Chondrocyte (in vitro differentiated cells): ENCODE measurements at regions not wholly inside any gene's neighbourhood (a gene's known extent, or its start where the extent isn't known, plus 50 kb on each side); places are given as distances from the start of the nearest gene placed in this dataset.
A peak's percentile ranks its signal among the peaks of the same experiment; 100 is the strongest.
"Not testable (repeated sequence)": the region's sequence is repeated elsewhere in the genome, so short reads cannot be mapped to it uniquely, and the experiment has no call there.

ENCODE experiments used
- DNase-seq: peaks from one replicate; pipeline ENCODE4 v3.0.0; 2021; ENCODE audit warnings: mixed read lengths, low spot score
- H3K27ac Mint-ChIP-seq: one replicate; pipeline ENCODE4 v1.8.0; 2021; ENCODE audit warnings: mild to moderate bottlenecking, moderate library complexity, mixed read lengths; ENCODE audit not compliant: unreplicated experiment
- H3K27me3 Mint-ChIP-seq: 2 replicates; pipeline ENCODE4 v1.8.0; 2021; ENCODE audit warnings: low read depth, mixed read lengths
- H3K36me3 Mint-ChIP-seq: 2 replicates; pipeline ENCODE4 v1.8.0; 2021; ENCODE audit warnings: low read depth, mixed read lengths
- H3K4me1 Mint-ChIP-seq: 2 replicates; pipeline ENCODE4 v1.8.0; 2021; ENCODE audit warnings: low read depth, mild to moderate bottlenecking, mixed read lengths
- H3K4me3 Mint-ChIP-seq: one replicate; pipeline ENCODE4 v1.8.0; 2021; ENCODE audit warnings: mild to moderate bottlenecking, moderate library complexity, mixed read lengths; ENCODE audit not compliant: unreplicated experiment
- H3K9me3 Mint-ChIP-seq: 2 replicates; pipeline ENCODE4 v1.8.0; 2021; ENCODE audit warnings: low read depth, mixed read lengths
- CTCF ChIP-seq: fragments of 200-600 bp; sonication (generic); IDR thresholded peaks from 2 replicates; pipeline ENCODE4 v1.5.0; 2021; ENCODE audit warnings: antibody characterized with exemption, mild to moderate bottlenecking, moderate library complexity

- Mint-ChIP-seq H3K9me3 (no peaks in the 10 kb centered on the region), H3K27me3 (peaks cover 3% of the 10 kb centered on the region), H3K36me3 (no peaks in the 10 kb centered on the region), H3K27ac (no peak overlapping the region), H3K4me1 (no peaks in the 10 kb centered on the region), H3K4me3 (no peak overlapping the region)
- DNase-seq = no peak
- TF ChIP-seq CTCF = no peak
Observed at GRCh38 chr7:79770063-79770462, 316.6 kb upstream of the MAGI2 start.

GRCh38 chr7:79767876-79768560, 314.6 kb upstream of the MAGI2 start:
- not testable (repeated sequence) for H3K27me3 Mint-ChIP-seq, H3K27ac Mint-ChIP-seq, H3K4me1 Mint-ChIP-seq, H3K4me3 Mint-ChIP-seq, H3K36me3 Mint-ChIP-seq, H3K9me3 Mint-ChIP-seq
- DNase-seq = peak; percentile 84

GRCh38 chr7:79767192-79767591, 313.7 kb upstream of the MAGI2 start:
- DNase-seq = peak; percentile 10
- not testable (repeated sequence) for H3K4me1 Mint-ChIP-seq, H3K27me3 Mint-ChIP-seq, H3K9me3 Mint-ChIP-seq, H3K4me3 Mint-ChIP-seq, H3K27ac Mint-ChIP-seq, H3K36me3 Mint-ChIP-seq

GRCh38 chr7:79761876-79762429, 308.5 kb upstream of the MAGI2 start:
- Mint-ChIP-seq H3K27me3 (peaks cover 14% of the 10 kb centered on the region), H3K27ac (no peak overlapping the region), H3K4me1 (no peaks in the 10 kb centered on the region), H3K36me3 (no peaks in the 10 kb centered on the region), H3K4me3 (no peak overlapping the region), H3K9me3 (peaks cover 2% of the 10 kb centered on the region)
- no peak for TF ChIP-seq CTCF
- peak; percentile 20 for DNase-seq

- DNase-seq, H3K27ac Mint-ChIP-seq, H3K4me3 Mint-ChIP-seq, H3K4me1 Mint-ChIP-seq, H3K36me3 Mint-ChIP-seq: not testable (repeated sequence)
- Mint-ChIP-seq H3K27me3 (peaks cover 11% of the 10 kb centered on the region), H3K9me3 (peaks cover 26% of the 10 kb centered on the region)
Observed at GRCh38 chr7:79750941-79751340, 297.5 kb upstream of the MAGI2 start.

GRCh38 chr7:79749856-79750255, 296.4 kb upstream of the MAGI2 start:
- Mint-ChIP-seq H3K9me3 (peaks cover 22% of the 10 kb centered on the region), H3K4me1 (no peaks in the 10 kb centered on the region), H3K36me3 (no peaks in the 10 kb centered on the region), H3K4me3 (no peak overlapping the region), H3K27me3 (peaks cover 5% of the 10 kb centered on the region), H3K27ac (no peak overlapping the region)
- DNase-seq = no peak
- no peak for TF ChIP-seq CTCF

GRCh38 chr7:79741684-79742083, 288.2 kb upstream of the MAGI2 start:
- peaks cover 7% of the 10 kb centered on the region for H3K27me3 Mint-ChIP-seq
- peak; percentile 57 for TF ChIP-seq CTCF

More at GRCh38 chr7:79741684-79742083, 288.2 kb upstream of the MAGI2 start:
- no peak for DNase-seq
- no peaks in the 10 kb centered on the region for H3K9me3 Mint-ChIP-seq
- H3K36me3 Mint-ChIP-seq = no peaks in the 10 kb centered on the region
- no peak overlapping the region for H3K4me3 Mint-ChIP-seq
- H3K4me1 Mint-ChIP-seq = no peaks in the 10 kb centered on the region
- no peak overlapping the region for H3K27ac Mint-ChIP-seq
